Sigmoid colon (tissue), 3 donors: ENCODE measurements at regions not wholly inside any gene's neighbourhood (a gene's known extent, or its start where the extent isn't known, plus 50 kb on each side); places are given as distances from the start of the nearest gene placed in this dataset.

Experiments used
- CTCF ChIP-seq, 4 experiments: fragments of 450-650 bp in 3 of 4; fragments of 200-600 bp in 1 of 4; IDR thresholded peaks; one replicate each; pipeline ENCODE4 v1.5.1; 2016 to 2019; ENCODE audit warnings: antibody characterized with exemption in 4 of 4, mild to moderate bottlenecking in 3 of 4, moderate library complexity in 2 of 4
- POLR2A ChIP-seq, 2 donors: fragments of 450-650 bp; IDR thresholded peaks; one replicate each; pipeline ENCODE4 v1.6.1; 2016; ENCODE audit warnings: antibody characterized with exemption in 2 of 2, mild to moderate bottlenecking in 2 of 2, moderate library complexity in 2 of 2

DNA sequence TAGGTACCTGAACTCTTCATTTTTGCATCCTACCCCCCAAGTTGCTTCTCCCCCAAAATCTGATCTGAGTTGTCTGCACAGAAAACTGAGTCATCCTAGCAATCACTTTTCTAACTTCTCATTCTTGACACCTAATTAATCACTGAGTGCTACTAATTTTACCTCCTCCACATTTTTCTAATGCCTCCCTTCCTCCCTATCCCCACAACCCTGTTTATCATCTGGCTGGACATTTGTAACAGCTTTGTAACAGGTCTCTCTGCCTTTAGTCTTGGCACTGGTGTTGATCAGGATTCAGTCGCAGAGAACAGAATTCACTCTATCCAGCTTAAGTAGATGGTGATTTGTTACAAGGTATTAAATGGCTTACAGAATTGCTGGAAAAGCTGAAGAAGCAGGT lies 303.9 kb upstream of the GATB start:
- TF ChIP-seq CTCF (IDR thresholded peaks at IDR 0.05) (no peak), POLR2A (IDR thresholded peaks at IDR 0.05) (no peak)
